HS-5 (cell line): ENCODE measurements at regions not wholly inside any gene's neighbourhood (a gene's known extent, or its start where the extent isn't known, plus 50 kb on each side); places are given as distances from the start of the nearest gene placed in this dataset.
A peak's percentile ranks its signal among the peaks of the same experiment; 100 is the strongest.

Source experiments
- DNase-seq: peaks from one replicate; pipeline ENCODE4 v3.0.0-alpha.2; 2012; ENCODE audit warnings: low read depth

DNA sequence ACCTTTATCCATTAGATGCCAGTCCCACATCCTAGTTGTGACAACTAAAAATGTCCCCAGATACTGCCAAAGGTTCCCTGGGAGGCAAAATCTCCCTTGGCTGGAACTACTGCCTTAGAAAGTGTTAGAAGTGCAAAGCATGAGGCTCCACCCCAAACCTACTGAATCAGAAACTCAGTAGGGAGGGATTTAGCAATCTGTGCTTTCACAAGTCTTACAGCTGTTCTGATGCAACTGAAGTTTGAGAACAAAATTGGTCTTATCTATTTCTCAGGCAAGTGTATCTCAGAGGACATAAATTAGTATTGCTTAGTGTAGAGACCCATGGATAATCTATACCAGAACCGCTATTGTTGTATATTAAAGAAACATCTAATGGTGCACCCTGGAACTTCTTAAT lies 70.2 kb downstream of the CLDN1 start:
- DNase-seq: peak; percentile 15

DNA sequence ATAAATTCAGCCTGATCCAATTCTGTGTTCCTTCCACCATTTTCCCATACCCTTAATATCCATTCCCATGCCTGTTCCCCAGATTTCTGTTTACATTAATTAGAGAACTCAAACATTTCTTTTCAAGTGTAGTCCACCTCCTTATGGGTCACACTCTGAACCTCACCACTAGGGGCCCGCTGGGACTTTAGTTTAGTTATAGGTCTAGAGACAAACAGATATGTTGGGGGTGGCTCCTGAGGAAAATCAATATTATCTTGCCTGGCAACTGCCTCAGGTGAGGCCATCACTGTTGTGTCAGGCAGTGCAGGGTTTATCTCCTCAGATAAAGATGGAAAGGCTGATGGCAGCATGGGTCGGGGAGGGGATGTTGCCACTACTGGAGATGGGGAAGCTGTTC lies 72.8 kb downstream of the CLDN1 start:
- no peak for DNase-seq

DNA sequence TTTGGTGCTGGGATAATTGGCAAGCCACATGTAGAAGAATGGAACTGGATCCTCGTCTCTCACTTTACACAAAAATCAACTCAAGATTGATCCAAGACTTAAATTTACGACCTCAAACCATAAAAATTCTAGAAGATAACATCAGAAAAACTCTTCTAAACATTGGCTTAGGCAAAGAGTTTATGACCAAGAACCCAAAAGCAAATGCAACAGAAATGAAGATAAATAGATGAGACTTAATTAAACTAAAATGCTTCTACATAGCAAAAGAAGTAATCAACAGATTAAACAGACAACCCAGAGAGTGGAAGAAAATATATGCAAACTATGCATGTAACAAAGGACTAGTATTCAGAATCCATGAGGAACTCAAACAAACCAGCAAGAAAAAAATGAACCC lies 80.1 kb downstream of the CLDN1 start:
- no peak for DNase-seq

DNA sequence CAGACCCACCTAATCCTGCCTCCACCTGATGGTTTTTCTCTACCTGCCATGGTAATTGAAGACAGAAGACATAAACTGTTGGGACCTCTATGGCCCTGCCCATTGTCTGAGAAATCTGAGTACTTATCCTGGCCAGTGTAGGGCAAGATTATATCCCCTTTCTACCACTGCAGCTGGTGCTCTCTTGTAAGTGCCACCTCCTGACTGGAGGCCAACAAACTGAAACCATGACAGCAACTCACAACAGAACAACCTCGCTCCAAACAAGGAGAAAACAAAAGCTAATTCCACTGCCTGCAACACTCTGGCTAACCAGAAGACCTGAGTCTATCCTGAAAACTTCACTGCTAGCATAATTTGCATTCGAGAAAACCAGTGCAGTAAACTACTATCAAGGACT lies 82.9 kb downstream of the CLDN1 start:
- no peak for DNase-seq

DNA sequence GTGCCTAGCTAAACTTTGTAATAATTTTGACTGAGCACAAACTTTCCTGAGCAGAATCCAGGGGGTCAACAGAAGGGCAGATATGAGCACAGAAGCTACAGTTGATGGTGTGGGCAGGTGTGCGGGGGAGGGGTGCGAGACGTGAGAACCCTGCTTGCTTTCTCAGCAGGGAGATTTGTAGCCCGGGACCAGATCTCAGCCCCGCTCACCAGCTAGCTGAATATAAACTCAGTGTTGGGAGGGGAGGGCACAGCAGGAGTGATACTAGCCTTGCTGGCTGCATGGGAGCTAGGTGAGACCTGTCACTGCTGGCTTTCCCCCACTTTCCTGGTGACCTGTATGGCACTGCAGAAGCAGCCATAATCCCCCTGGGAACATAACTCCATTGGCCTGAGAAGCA lies 83.4 kb downstream of the CLDN1 start:
- DNase-seq: no peak

DNA sequence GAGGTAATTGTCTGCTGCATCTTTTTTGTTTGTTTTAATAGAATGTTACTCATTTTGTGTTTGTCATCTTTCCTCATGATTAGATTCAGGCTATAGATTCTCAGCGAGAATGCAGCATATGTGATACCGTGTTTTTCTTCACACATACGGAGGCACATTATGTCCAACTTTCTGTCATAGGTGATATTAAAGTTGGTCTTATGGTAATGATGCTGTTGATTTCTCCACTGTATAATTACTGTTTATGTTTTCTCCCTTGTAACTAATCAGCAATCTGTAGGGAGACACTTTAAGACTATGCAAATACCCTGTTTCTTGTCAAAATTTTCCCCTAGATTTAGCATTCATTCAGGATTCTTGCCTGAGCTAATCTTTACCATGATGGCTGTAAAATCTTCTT lies 87.6 kb downstream of the CLDN1 start:
- no peak for DNase-seq

DNA sequence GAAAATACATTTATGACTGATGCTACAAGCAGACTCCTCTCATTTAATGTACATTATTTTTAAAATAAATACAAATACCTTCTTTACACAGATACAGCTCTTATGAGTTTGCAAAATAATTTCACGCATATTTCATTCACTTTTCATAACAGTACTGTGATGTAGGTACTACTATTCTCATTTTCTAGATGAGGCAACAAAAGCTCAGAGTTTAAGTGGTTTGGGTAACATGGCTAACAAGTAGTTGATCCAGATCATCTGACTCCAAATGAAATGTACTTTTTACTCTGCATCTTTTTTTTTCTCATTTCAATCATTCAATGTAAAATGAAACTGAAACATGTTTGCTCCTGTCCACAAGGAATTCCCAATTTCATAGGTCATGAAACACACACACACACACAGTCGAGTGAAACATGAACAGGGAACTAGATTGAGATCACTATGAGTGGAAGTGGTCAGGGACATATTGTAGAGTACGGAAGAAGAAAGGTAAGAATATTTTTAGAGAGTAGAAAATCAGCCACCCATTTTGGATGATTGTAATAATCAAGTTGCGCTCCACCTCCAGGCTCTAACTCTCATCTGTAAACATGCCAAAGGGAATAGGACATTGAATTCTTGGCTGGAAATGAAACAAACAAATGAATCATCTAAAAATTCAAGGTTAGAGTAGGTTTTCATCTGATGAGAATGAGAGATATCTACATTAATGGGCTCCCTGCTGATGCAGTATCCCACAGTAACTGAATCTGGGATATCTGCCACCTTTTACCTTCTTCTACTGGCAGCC lies 92.4 kb downstream of the CLDN1 start:
- DNase-seq: no peak

DNA sequence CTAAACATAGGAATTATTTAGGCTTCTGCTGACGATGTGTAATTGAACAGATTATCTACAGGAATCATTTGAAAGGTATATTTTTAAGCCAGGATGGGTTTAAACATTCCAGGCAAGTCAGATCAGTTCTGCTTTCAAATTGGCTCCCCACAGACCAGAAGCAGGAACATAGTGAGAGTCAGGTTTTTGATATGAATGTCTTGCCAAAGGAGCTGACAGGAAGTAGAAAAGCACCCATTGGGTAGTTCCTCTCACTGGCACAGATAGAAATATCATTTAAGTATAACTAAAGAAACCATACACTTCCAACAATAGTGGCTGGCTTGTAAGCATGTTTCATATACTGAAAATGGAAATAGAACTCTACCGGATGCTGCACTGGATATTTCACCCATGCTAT lies 95.2 kb downstream of the CLDN1 start:
- DNase-seq: no peak

DNA sequence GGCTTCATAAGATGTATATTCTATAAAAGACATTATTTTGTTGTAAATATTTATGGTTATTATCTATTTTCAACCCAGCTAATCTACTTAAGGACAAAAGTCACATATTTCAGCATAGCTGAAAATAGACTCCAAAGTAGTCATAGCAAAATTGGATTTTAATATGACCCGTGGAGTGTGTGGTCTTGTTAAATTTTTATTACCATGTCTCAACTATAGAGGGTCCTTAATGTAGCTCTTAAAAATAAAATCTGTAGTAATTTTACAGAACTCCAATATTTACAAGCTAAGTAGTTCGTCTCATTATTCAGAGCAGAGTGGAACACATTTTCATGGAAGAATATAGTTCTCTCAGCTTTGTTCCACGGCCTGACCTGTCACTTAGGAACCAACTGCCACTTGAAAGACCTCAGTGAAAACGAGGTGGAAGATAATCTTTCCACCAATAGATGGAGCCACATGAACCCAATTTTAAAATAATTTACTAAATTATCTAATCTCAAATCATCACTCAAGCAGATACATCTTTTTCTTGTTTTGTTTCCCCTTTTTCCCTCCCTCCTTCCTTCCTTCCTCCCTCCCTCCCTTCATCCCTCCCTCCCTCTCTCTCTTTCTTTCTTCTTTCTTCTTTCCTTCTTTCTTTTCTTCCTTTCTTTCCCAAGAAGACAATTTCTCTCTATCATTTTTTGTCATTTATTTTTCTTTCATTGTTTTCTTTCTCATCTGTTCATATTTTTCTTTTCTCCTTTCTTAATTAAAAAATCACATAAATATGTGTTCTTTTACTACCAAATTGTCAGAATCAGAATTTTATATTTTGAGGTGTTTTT lies 97.2 kb downstream of the CLDN1 start:
- no peak for DNase-seq

DNA sequence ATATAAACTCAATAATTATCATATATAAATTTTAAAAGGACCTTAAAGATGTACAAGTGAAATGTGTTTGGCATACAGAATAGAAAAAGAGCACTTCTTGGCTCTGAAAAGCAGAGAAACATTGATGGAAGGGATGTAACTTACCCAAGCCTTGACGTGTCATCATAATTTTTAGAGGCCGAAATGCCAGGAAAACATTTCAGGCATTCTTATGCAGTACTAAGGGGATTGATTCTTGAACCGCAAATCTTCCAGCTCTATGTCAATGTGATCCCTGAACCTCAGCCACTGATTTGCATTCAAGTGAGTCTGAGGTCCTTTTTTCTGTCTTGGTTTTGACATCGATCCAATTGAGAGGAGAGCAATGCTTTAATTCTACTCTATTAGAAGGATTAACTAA lies 97.8 kb downstream of the CLDN1 start:
- DNase-seq: no peak

DNA sequence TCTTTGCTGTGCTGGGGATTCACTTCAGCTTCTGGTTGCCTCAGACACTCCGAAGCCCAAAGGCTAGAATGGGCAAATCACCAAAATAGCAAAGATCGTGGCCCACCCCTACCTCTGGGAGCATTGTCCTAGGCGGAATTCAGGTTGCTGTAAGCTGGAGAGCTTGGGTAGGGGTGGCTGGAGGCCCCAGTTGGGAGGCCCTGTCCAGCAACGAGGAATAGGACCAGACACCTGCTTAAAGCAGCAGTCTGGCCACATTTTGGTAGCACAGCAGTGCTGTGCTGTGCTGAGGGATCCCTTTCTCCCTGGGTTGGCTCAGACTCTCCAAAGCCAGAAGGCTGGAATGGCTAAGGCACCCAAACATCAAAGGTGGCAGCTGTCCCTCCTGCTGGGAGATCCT lies 99.3 kb downstream of the CLDN1 start:
- no peak for DNase-seq

DNA sequence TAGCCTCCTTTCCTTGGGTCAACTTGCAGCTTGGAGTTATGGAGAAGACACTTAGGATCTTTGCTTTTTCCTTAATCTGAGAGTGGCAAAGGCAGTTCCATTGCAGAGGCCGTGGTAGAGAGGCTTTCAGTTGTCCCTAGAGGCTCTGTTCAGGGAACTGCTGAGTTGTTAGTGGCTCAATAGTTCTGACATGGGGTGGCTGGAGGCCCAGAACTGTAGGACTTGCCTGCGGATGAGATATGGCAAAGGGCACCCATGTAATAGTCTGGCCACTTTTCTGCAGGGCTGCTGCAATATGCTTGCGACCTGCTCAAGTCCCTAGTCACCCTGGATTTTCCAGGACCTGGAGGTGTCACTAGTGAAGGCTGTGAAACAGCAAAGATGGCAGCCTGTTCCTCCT lies 99.9 kb downstream of the CLDN1 start:
- DNase-seq: no peak

DNA sequence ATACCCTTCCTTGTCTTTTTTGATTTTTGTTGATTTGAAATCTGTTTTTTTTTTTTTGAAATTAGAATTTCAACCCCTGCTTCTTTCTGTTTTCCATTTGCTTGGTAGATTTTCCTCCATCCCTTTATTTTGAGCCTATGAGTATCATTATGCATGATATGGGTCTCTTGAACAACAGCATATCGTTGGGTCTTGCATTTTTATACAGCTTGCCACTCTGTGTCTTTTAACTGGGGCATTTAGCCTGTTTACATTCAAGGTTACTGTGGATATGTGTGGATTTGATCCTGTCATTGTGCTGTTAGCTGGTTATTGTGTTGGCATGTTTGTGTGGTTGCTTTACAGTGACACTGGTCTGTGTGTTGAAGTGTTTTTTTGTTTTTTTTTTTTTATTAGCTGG lies 99.7 kb upstream of the P3H2 start:
- DNase-seq: no peak

DNA sequence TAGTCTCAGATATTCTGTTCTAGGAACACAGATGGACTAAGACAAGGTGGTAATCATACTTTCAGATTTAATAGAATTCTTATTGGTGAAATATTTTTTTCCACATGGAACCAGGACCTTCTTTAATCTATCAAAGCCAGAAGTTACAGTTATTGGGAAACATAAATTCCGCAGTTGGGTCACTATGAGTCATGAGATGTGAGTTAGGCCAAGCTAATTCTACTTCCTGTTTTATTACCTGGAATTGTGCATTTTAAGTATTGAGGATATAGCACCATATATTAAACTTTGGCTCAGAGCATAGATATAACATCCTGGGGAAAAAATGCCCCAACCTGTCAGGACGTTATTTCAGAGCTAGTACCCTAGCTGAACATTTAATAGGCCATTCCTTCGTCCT lies 96.4 kb upstream of the P3H2 start:
- peak; percentile 67 for DNase-seq

DNA sequence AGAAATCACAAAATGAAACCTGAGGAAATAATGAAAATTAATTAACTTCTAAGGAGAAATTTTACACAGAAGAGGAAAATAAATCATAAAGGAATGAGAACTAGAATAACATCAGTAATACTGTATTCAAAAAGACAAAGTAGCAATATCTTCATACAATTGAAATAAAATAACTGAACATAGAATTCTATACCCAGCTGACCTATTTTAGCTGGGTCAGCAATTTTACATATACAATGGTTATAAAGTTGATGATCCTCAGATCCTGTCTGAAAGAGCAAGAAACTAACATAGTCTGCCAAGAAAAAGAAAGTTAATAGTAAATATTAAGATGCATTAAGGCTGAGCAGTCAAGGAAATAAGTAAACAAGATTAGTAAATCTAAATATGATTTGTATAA lies 93.0 kb upstream of the P3H2 start:
- no peak for DNase-seq

DNA sequence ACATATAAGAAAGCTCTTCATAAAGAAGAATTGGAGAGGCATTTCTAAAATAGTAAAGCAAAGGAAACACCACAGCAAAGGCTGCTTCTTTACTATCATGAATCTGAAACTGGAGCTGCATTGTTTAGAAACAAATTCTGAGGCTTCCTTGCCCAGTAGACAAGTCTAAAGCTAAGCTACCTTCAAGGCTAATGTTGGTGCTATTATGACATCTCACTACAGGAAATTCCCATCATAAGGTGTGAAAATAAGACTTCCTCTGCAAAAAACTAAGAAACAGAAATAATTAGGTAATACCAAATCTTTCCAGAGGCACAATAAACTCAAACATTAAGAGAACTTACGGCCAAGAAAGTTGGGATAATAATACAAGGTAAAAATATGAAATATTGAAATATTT lies 89.9 kb upstream of the P3H2 start:
- DNase-seq: no peak

DNA sequence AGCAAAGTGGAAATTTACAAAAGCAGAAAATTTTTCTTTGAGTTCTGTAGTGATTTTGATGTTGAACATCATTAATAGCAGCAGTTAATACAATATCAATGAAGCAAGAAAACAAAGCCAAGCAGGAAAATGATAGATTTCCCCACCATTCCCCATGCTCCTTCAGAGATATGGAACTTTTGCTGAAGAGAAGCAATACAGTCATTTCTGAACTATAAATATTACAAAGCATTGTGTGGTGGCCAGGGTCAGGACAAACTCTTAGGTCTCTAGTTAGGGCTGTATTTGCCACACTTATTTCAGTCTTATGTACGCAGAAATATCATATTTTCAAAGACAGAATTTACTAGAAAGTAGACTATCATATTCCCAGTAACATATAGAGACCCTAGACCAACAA lies 88.8 kb upstream of the P3H2 start:
- DNase-seq: no peak

DNA sequence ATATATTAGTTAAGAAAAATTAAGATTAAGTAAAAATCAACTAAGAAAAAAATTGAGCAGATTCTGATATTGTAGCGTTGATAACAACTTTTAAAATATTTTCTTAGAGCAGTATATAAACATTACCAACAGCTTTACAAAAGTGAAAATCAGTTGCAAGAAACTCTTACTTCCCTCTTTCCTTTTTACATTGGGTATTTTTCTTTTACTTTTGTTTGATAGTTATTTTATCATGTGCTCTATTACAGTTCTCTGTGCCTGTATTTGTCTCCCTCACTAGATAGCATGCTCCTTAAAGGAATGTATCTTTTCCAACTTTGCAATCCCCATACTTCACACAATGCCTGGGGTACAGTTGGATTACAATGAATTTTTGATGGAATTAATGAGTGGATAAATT lies 87.5 kb upstream of the P3H2 start:
- no peak for DNase-seq

DNA sequence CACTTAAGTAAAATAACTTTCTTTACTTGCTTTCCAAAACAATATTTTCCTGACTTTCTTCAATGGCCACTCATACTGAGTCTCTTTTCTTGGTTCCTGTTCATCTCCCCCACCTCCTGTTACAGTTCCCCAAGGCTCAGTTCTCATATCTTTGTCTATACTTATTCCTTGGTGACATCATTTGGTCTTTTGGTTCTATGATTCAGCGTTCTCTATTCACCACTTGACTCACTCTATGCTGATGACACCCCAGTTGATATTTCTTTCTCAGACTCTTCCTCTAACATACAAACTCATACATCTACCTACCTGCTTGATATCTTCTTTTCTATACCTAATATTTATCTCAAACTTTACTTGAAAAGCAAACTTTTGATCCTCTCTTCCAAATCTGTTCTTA lies 85.0 kb upstream of the P3H2 start:
- no peak for DNase-seq

DNA sequence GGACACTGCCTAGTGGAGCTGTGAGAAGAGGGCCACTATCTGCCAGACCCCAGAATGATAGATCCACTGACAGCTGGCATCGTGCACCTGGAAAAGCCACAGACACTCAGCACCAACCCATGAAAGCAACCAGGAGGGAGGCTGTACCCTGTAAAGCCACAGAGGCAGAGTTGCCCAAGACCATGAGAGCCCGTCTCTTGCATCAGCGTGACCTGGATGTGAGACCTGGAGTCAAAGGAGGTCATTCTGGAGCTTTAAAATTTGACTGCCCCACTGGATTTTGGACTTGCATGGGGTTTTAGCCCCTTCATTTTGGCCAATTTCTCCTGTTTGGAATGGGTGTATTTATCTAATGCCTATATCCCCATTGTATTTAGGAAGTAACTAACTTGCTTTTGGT lies 83.5 kb upstream of the P3H2 start:
- DNase-seq: no peak

DNA sequence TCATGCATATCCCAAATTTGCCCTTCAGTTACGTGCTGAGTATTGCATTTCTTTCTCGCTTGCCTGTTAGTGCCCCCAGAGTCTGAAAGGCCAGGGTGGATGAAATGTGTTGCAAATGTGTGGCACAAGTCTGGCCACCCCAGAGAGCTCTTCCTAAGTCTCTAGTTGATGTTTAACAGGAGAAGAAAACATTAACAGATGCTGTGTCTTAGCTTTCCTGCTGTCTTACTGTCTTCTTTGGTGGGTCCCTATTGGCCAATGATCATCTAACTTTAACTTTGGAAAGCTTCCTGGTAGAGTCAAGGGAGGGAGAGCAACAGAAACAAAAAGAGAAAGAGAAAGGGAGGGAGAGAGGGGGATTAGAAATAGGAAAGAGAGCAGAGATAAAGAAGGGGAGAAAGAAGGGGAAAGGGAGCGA lies 76.7 kb upstream of the P3H2 start:
- no peak for DNase-seq

DNA sequence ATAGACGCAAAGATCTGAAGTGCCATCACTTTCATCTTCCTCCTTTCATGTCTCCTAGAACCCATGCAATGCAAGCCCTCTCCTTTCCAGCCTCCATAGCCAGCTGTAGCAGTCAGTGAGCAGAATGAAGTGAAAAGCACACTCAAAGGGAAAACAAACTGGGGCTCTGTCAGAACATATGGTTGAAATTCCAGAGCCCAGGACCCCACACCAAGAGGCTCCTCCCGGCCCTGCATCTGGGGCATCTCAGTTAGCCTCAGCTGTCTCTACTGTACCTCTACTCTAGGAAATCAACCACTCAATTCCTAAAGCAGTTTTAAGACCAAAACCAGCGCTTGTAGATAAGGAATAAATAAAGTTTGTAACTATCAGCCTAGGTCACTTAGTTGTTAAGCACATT lies 73.8 kb upstream of the P3H2 start:
- DNase-seq: no peak

DNA sequence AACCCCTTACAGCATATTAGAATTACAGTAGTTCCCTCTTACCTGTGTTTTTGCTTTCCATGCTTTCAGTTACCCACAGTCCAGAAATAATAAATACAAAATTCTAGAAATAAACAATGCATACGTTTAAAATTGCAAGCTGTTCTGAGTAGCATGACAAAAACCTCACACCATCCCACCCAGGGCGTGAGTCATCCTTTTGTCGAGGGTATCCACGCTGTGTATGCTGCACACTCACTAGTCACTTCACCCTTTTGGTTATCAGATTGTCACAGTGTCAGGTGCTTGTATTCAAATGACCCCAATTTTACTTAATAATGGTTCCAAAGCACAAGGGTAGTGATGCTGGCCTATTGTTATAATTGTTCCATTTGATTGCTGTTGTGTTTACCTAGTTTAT lies 72.5 kb upstream of the P3H2 start:
- no peak for DNase-seq

DNA sequence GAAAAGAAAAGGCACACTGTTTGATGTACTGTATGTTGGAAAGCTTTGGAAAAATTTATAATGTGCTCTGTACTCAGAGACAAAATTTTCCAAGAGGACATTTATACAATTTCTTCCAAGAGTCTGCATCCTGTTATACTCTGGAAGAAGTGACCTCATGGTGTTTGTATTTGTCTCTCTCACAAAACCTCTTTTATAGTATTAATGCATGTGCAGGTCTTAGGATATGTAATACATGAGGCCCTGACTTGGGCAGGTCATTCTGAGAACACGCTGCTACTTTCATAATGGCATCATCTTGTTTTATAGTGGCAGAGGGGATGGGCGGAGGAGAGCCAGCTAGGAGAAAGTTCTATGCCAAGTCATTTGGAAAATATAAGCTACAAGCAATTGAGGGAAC lies 72.0 kb upstream of the P3H2 start:
- DNase-seq: no peak
